ENCODE measurements at regions not wholly inside any gene's neighbourhood (a gene's known extent, or its start where the extent isn't known, plus 50 kb on each side); places are given as distances from the start of the nearest gene placed in this dataset.
"Not testable (repeated sequence)": the region's sequence is repeated elsewhere in the genome, so short reads cannot be mapped to it uniquely, and the experiment has no call there.

GRCh38 chr4:117135634-117136354, 50.4 kb upstream of the TRAM1L1 start:
- no peak for TF ChIP-seq CTCF (IDR thresholded peaks at IDR 0.05; ENCODE audit: low read depth, low read length)
- no peak overlapping the region for H3K4me3 ChIP-seq (replicated peaks in 1 of 2; ENCODE audit: low read depth in 2 of 2, low read length in 2 of 2)
- DNase-seq (ENCODE audit: low read depth in 2 of 2): no peak

DNA sequence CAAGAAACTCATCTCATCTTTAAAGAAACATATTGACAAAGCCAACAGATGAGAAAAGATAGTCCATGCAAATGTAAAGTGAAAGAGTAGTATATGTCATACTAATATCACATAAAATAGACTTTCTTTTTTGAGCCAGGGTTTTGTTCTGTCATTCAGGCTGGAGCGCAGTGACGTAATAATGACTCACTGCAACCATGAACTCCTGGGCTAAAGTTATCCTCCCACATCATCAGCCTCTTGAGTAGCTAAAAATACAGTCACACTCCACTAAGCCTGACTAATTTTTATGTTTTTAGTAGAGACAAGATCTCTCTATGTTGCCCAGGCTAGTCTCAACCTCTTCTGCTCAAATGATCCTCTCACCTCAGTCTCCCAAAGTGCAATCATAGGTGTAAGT, 51.8 kb upstream of the TRAM1L1 start:
- TF ChIP-seq CTCF (IDR thresholded peaks at IDR 0.05; ENCODE audit: low read depth, low read length): no peak
- peak; percentile 29 to 64 for DNase-seq (ENCODE audit: low read depth in 2 of 2)

DNA sequence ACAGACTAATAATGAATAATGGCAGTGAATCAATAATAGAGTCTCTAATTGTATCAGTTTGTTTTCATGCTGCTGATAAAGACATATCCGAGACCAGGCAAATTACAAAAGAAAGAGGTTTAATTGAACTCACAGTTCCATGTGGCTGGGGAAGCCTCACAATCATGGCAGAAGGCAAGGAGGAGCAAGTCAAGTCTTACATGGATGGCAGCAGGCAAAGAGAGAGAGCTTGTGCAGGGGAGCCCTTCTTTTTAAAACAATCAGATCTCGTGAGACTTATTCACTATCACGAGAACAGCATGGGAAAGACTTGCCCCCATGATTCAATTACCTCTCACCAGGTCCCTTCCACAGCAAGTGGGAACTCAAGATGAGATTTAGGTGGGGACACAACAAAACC, 53.4 kb upstream of the TRAM1L1 start:
- not testable (repeated sequence) for DNase-seq (ENCODE audit: low read depth in 2 of 2); H3K4me3 ChIP-seq (replicated peaks in 1 of 2; ENCODE audit: low read depth in 2 of 2, low read length in 2 of 2)

More for the DNA sequence above, 51.8 kb upstream of the TRAM1L1 start:
- no peak overlapping the region for H3K4me3 ChIP-seq (replicated peaks in 1 of 2; ENCODE audit: low read depth in 2 of 2, low read length in 2 of 2)

DNA sequence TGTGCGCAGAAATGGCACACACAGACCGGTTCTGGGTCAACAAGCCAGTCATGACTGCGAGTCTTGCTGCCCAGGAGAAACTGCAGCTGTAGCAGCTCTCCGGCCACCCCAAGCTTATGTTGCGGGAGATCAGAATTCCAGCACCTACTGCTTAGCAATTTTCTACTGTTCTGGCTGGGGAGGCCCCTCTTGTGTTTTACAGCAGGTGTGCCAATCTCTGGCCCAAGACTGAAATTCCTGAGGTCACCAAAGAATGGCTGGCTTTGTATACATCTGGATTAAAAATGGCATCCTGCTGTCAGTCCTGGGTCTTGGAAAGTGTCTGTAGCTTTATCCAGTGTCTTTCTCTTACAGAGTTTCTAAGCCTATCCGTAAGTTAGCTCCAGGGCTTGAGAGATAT, 68.9 kb upstream of the TRAM1L1 start:
- no peak overlapping the region for H3K4me3 ChIP-seq (replicated peaks in 1 of 2; ENCODE audit: low read depth in 2 of 2, low read length in 2 of 2)
- TF ChIP-seq CTCF (IDR thresholded peaks at IDR 0.05; ENCODE audit: low read depth, low read length): no peak
- no peak for DNase-seq (ENCODE audit: low read depth in 2 of 2)

DNA sequence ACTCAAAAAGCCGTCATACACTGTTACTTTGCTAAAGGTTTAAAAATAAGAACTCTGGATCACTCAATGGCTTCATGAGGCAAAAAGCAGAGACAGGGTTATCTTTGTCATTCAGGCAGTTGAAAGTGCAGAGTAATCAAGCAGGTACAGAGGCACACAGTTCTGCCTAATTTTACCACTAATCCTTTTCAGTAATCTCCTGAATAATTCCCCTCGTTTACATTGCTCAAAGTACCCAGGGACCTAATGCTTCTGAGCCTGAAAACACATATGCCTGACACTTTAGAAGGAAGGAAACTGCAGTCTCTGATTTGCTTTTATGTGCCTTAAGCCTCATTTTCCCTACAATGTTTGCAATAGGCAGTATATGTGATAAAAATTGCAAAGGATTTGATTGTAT, 71.4 kb upstream of the TRAM1L1 start:
- no peak for DNase-seq (ENCODE audit: low read depth in 2 of 2)
- no peak for TF ChIP-seq CTCF (IDR thresholded peaks at IDR 0.05; ENCODE audit: low read depth, low read length)
- no peak overlapping the region for H3K4me3 ChIP-seq (replicated peaks in 1 of 2; ENCODE audit: low read depth in 2 of 2, low read length in 2 of 2)

DNA sequence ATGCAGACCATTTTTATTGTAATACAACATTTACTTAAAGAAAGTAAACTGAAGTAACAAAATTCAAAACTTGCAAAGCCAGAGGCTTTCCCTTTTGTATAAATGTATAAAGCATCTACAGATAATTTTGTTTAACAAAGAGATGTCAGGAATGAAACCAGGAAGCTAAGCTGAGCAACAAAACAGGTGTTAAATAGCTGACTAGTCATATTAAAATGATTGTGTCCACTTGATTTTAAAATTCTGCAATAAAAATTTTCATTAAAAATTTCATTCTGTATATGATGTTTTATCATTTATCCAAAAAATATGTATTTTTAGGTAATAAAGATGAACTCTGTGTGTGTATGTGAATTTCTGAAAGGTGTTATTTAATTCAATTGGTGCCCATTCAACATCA, 72.0 kb upstream of the TRAM1L1 start:
- DNase-seq (ENCODE audit: low read depth in 2 of 2): no peak
- no peak for TF ChIP-seq CTCF (IDR thresholded peaks at IDR 0.05; ENCODE audit: low read depth, low read length)
- H3K4me3 ChIP-seq (replicated peaks in 1 of 2; ENCODE audit: low read depth in 2 of 2, low read length in 2 of 2): no peak overlapping the region

GRCh38 chr4:117162976-117163375, 77.6 kb upstream of the TRAM1L1 start:
- H3K4me3 ChIP-seq (replicated peaks in 1 of 2; ENCODE audit: low read depth in 2 of 2, low read length in 2 of 2): no peak overlapping the region
- no peak for DNase-seq (ENCODE audit: low read depth in 2 of 2)
- TF ChIP-seq CTCF (IDR thresholded peaks at IDR 0.05; ENCODE audit: low read depth, low read length): no peak
